ENCODE measurements at regions not wholly inside any gene's neighbourhood (a gene's known extent, or its start where the extent isn't known, plus 50 kb on each side); places are given as distances from the start of the nearest gene placed in this dataset.

DNA sequence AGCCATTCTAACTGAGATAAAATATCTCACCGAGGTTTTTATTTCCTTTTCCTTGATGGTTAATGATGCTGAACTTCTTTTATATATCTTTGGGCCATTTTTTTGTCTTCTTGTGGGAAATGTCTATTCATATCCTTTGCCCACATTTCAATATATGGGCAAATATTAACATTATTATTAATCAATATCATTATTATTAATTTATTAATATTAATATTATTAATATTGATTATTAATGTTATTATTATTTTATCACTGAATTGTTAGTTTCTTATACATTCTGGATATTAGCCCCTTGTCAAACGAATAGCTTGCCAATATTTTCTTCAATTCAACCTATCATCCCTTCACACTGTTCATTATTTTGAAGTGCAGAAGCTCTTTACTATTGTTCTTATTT is 2203.6 kb downstream of the PCDH9 start:
- TF ChIP-seq EP300 (IDR thresholded peaks at IDR 0.05) = no peak
- TF ChIP-seq, protein P1, sequence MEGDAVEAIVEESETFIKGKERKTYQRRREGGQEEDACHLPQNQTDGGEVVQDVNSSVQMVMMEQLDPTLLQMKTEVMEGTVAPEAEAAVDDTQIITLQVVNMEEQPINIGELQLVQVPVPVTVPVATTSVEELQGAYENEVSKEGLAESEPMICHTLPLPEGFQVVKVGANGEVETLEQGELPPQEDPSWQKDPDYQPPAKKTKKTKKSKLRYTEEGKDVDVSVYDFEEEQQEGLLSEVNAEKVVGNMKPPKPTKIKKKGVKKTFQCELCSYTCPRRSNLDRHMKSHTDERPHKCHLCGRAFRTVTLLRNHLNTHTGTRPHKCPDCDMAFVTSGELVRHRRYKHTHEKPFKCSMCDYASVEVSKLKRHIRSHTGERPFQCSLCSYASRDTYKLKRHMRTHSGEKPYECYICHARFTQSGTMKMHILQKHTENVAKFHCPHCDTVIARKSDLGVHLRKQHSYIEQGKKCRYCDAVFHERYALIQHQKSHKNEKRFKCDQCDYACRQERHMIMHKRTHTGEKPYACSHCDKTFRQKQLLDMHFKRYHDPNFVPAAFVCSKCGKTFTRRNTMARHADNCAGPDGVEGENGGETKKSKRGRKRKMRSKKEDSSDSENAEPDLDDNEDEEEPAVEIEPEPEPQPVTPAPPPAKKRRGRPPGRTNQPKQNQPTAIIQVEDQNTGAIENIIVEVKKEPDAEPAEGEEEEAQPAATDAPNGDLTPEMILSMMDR (IDR thresholded peaks at IDR 0.05) = no peak
- no peak for TF ChIP-seq POLR2AphosphoS5 (IDR thresholded peaks at IDR 0.05)
- TF ChIP-seq POLR2A (IDR thresholded peaks at IDR 0.05) = no peak

All from gastroesophageal sphincter (tissue), 3 donors.